ENCODE measurements at regions not wholly inside any gene's neighbourhood (a gene's known extent, or its start where the extent isn't known, plus 50 kb on each side); places are given as distances from the start of the nearest gene placed in this dataset.
A peak's percentile ranks its signal among the peaks of the same experiment; 100 is the strongest.

GRCh38 chr2:164439885-164440284 is 181.4 kb downstream of the GRB14 start:
- no peak for DNase-seq

DNA sequence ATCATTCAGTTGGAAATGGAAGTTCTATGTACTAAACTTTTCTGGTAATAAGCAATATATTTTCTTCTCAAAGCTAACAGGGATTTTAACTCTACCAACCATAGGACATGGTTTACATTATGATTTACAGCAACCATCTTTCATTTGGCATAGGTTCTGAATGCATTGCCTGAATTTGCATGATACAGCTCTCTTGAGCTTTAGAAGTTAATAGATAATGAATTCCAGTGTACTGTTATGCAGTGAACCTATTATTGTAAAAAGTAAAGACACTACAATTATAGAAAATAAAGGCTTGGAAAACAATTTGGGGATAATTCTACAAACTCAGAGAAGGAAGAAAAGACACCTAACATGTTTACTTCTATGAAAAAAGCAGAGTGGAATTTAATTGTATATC is 182.0 kb downstream of the GRB14 start:
- no peak for DNase-seq

- no peak for DNase-seq
Measured at GRCh38 chr2:164438490-164439205, 182.6 kb downstream of the GRB14 start.

DNA sequence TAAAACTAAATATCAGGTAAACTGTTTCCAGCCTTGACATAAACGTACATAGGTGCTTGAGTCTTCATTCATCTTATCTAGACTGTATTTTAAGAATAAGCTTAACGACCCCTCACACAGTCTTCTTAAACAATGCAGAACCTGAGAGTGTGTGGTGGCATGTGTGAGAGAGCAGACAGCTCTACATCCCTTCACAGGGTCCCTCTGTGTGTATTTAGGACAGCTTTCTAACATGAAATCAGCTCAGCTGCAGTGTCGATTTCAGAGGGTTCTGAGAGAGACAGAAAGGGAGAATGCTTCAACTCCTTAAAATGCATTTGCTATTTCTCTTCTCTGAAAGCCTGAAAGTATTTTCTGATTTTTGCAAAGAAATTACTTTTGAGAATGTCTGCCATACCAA is 185.2 kb downstream of the GRB14 start:
- no peak for DNase-seq

GRCh38 chr2:164430166-164430783 is 191.0 kb downstream of the GRB14 start:
- peak; percentile 43 for DNase-seq

GRCh38 chr2:164429354-164429753 is 191.9 kb downstream of the GRB14 start:
- no peak for DNase-seq

DNA sequence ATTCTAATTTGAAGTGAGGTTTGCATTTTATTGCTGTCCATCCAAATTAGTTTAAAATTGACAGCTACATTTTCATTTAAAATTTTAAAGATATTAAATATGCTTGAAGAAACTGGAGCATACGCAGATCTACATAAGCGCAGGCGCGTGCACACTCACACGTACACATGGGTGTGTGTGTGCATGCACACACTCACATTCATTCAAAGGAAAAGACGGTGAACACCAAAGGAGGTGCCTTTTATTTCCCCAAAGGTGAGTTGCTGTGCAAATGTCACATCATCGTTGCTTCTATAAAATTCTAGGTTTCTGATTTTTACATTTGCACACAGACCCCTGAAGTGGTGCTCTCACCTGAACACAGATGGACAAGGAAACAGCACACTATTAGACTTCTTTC is 194.2 kb downstream of the GRB14 start:
- DNase-seq = no peak

- DNase-seq = no peak
Measured at GRCh38 chr2:164420787-164421186, 200.5 kb downstream of the GRB14 start.

- no peak for DNase-seq
Measured at GRCh38 chr2:164412831-164413230, 208.5 kb downstream of the GRB14 start.

DNA sequence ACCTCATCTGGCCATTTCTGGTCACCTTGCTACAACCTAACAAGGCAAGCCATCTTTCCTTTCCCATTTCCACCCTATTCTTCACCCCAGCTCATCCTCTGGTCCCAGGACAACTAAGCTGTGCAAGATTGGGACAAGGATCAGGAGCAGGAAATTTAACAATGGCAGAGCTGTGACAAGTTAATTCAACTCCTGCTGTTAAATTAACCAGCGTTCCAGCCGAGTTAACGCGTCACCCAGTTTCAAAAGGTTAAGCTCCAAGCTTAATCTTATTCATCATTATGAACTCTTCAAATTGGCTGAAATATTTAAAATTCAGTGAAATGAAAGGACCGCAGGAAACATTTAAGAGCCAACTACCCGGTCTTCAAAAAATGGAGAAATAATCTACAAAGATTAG is 231.9 kb downstream of the GRB14 start:
- no peak for DNase-seq

- DNase-seq = no peak
Measured at GRCh38 chr2:164388511-164388910, 232.8 kb downstream of the GRB14 start.

DNA sequence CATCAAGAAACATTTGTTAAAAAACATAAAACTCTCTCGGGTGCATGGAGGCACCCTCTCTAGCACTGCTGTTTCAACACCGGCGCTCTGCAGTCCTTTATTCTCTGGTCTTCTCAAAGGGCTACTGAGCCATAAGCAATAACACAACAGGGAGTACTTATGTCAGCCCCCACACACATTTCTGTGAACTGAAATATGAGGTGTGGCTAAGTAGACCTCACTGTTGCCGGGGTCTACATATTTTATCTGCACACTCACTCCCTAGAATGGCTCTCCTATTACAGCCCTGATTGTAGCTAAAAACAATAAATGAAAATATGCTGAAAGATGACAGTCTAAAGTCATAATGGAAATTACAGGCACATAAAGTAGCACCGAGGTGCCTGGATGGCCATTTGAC is 235.1 kb downstream of the GRB14 start:
- DNase-seq = no peak

- no peak for DNase-seq
Measured at GRCh38 chr2:164384434-164384833, 236.8 kb downstream of the GRB14 start.

GRCh38 chr2:164371916-164372315 is 249.4 kb downstream of the GRB14 start:
- DNase-seq = no peak

DNA sequence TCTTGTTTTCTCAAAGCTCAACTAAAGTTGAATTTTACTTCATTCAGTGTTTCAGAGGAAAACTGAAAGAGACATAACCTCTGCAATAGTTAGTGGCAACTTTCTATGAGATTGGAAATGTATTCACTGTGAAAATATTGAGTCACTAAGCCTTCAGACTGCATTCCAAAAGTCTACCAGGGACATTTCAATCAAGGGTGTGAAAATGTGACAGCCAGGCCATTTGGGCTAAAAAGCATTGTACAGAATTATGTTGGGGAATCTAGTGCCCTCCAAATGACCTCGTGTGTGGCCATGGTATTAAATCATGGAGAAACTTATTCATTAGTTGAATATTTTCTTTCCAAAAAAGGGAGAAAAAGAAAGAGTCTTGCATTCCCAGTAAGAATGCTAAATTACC is 251.9 kb downstream of the GRB14 start:
- no peak for DNase-seq

DNA sequence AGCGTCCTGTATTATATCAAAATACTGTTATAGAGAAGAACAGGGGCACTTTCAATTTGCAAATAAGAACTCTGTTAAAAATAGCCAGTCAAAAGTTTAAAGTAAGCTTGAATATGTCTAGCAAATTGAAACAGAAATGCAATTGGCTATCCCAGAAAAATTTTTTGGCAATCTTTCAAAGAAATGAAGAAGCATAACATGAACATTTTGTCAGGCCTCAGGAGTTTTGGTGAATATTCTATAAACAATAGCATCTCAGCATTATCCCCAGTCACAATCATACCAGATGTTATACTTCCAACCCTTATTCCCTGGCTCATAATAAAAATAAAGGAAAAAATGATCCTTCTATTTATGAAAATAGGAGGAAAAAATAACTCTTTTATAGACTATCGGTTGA is 252.4 kb downstream of the GRB14 start:
- DNase-seq = no peak

GRCh38 chr2:164363646-164364045 is 257.6 kb downstream of the GRB14 start:
- no peak for DNase-seq

GRCh38 chr2:164351536-164351935 is 269.7 kb downstream of the GRB14 start:
- no peak for DNase-seq

- DNase-seq = no peak
Measured at GRCh38 chr2:164335947-164336346, 285.3 kb downstream of the GRB14 start.

GRCh38 chr2:164335128-164335527 is 286.2 kb downstream of the GRB14 start:
- DNase-seq = no peak

DNA sequence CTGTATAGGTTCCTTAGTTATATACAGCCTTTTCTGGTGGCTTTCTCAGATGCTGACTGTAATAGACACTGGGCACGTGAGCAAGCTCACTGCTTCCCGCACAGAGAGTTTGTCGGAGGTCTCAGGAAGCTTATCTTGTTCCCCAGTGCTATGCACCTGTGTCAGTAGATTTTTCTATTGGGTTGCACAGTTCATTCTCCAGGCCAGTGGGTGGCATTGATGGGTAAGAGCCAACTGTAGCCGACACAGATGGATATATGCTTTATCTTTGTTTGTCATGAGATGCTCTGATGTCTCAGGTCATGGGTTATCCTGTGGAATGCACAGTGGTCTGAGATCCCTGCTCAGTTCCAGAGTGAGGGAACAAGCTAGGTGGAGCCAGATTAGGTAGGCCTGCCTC is 293.0 kb downstream of the GRB14 start:
- DNase-seq = no peak

DNA sequence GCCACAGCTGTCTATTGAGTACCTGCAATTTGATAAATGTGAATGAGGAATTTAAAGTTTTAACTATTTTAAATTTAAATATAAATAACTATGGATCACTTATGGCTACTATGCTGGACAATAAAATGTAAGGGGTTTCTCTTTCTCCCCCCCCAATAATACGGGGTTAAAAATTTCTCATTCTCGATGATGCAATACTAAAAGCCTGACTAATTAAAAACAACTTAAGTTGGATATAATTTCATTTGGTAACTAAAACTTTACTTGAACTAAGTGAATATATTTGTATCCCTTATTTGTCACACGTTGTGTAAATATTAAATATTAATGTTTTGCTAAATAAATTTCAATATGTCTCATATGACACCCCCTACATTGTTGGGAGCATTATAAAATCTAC is 297.3 kb downstream of the GRB14 start:
- DNase-seq = no peak

DNA sequence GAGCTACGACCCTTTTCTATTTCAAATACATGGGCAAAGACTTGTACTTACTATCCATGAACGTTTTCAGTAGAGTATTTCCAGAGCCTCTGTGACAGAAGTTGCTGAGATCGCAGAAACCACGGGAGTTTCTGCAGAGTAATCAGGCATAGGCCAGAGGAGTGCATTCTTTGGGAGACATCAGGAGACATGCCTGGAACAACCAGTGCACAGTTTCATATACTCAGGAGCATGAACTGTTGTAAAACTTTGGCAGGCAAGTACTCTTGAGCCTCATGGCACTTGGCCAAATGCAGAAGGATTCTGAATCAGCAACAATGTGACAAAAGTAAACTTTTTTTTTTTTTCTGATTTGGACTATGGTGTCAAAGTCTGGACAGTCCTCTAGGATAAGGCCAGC is 307.1 kb downstream of the GRB14 start:
- DNase-seq = peak; percentile 82

DNA sequence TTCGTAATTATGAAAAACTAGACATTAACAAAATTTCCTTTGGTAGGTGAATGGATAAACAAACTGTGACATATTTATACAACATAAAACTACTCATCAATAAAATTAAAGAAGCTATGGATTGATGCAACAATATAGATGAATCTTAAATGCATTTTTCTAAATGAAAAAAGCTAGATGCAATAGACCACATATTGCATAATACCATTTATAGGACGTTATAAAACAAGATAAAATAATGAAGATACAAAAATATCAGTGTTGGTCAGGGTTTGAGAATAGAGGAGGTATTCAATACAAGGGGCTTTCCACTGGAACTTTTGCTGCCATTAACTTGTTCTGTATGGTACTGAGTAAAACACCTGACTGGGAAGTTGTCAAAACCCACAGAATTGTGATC is 314.4 kb downstream of the GRB14 start:
- no peak for DNase-seq

GRCh38 chr2:164302786-164303185 is 318.5 kb downstream of the GRB14 start:
- DNase-seq = no peak
